ENCODE measurements at regions not wholly inside any gene's neighbourhood (a gene's known extent, or its start where the extent isn't known, plus 50 kb on each side); places are given as distances from the start of the nearest gene placed in this dataset.
"Not testable (repeated sequence)": the region's sequence is repeated elsewhere in the genome, so short reads cannot be mapped to it uniquely, and the experiment has no call there.

DNA sequence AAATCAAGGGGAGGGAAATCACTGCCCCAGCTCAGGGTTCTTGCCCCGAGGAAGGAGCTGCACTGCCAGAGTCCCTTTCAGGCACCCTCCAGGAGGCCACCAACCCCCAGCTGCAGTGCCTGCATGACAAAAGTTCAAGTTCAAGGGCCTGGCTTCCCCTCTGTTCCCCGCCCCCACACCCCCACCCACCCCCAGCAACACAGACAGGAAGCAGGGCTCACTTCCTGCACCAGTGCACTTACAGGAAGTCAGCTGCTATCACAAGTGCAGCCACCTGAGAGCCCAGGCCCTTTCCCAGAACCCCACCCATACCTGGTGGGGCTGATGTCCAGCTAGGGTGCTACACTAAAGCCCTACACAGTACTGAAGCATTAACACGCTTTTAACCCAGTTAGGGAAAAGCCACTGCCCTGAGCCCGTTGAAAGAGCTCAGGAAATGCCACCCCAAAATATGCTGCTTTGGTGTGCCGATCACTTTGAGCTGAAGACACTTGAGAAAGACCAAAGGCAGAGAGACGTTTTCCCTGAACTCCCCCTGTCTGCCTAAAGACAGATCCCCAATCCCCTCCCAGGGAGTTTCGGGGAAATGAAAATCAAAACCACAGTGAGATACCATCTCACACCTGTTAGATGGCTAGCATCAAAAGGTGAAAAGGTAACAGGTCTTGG is 109.9 kb upstream of the CAB39 start:
- no peak overlapping the region for H3K4me3 ChIP-seq (replicated peaks in 1 of 2; ENCODE audit: low read depth in 2 of 2, low read length in 2 of 2)
- DNase-seq (ENCODE audit: low read depth in 2 of 2): no peak
- TF ChIP-seq, protein P1, sequence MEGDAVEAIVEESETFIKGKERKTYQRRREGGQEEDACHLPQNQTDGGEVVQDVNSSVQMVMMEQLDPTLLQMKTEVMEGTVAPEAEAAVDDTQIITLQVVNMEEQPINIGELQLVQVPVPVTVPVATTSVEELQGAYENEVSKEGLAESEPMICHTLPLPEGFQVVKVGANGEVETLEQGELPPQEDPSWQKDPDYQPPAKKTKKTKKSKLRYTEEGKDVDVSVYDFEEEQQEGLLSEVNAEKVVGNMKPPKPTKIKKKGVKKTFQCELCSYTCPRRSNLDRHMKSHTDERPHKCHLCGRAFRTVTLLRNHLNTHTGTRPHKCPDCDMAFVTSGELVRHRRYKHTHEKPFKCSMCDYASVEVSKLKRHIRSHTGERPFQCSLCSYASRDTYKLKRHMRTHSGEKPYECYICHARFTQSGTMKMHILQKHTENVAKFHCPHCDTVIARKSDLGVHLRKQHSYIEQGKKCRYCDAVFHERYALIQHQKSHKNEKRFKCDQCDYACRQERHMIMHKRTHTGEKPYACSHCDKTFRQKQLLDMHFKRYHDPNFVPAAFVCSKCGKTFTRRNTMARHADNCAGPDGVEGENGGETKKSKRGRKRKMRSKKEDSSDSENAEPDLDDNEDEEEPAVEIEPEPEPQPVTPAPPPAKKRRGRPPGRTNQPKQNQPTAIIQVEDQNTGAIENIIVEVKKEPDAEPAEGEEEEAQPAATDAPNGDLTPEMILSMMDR (IDR thresholded peaks at IDR 0.05; ENCODE audit: low read depth, low read length): no peak

DNA sequence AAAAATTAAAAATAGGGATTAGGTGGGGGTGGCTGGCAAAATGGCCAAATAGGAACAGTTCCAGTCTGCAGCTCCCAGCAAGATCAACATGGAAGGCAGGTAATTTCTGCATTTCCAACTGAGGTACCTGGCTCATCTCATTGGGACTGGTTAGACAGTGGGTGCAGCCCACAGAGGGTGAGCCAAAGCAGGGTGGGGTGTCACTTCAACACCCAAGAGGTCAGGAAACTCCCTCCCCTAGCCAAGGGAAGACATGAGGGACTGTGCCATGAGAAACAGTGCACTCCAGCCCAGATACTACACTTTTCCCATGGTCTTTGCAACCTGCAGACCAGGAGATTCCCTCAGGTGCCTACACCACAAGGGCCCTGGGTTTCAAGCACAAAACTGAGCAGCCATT is 109.3 kb upstream of the CAB39 start:
- not testable (repeated sequence) for DNase-seq (ENCODE audit: low read depth in 2 of 2); H3K4me3 ChIP-seq (replicated peaks in 1 of 2; ENCODE audit: low read depth in 2 of 2, low read length in 2 of 2)

DNA sequence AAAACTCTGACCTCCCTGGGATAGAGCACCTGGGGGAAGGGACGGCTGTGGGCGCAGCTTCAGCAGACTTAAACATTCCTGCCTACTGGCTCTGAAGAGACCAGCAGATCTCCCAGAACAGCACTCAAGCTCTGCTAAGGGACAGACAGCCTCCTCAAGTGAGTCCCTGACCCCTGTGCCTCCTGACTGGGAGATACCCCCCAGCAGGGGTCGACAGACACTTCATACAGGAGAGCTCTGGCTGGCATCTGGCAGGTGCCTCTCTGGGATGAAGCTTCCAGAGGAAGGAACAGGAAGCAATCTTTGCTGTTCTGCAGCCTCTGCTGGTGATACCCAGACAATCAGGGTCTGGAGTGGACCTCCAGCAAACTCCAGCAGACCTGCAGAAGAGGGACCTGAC is 108.5 kb upstream of the CAB39 start:
- not testable (repeated sequence) for H3K4me3 ChIP-seq (replicated peaks in 1 of 2; ENCODE audit: low read depth in 2 of 2, low read length in 2 of 2); DNase-seq (ENCODE audit: low read depth in 2 of 2)

DNA sequence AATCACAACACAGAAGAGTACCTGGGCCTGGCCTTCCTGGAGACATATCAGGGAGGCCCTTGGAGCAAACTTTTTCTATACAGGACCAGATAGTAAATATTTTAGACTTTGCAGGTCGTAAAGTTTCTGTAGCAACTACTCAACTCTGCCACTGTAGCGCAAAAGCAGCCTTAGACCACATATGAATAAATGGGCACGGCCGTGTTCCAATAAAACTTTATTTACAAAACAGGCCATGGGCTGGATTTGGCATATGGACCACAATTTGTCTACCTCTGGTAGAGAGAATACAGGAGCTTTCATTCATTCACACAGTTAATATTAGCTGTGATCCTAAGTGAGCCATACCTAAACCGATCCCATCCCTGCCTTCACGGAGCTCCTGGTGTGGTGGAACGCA is 98.6 kb upstream of the CAB39 start:
- DNase-seq (ENCODE audit: low read depth in 2 of 2): no peak
- no peak overlapping the region for H3K4me3 ChIP-seq (replicated peaks in 1 of 2; ENCODE audit: low read depth in 2 of 2, low read length in 2 of 2)
- TF ChIP-seq, protein P1 (IDR thresholded peaks at IDR 0.05; ENCODE audit: low read depth, low read length): no peak

DNA sequence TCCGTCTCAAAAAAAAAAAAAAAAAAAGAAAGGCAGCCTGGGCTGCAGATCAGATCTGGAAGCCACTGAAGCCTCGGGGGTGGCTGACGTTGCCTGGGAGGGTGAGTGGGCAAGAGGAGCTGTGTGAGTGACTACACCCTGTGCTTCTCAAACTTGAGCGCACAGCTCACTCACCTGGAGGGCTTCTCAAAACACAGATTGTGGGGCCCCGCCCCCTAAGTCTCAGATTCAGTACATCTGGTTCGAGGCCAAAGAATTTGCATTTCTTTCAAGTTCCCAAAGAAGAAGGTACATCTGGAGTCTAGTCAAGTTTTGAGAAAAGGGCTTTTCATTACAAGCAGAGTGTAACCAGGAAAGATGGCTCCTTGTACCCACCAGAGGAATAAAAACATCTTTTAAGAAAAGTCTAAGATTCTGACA is 97.7 kb upstream of the CAB39 start:
- DNase-seq (ENCODE audit: low read depth in 2 of 2): no peak
- no peak overlapping the region for H3K4me3 ChIP-seq (replicated peaks in 1 of 2; ENCODE audit: low read depth in 2 of 2, low read length in 2 of 2)

DNA sequence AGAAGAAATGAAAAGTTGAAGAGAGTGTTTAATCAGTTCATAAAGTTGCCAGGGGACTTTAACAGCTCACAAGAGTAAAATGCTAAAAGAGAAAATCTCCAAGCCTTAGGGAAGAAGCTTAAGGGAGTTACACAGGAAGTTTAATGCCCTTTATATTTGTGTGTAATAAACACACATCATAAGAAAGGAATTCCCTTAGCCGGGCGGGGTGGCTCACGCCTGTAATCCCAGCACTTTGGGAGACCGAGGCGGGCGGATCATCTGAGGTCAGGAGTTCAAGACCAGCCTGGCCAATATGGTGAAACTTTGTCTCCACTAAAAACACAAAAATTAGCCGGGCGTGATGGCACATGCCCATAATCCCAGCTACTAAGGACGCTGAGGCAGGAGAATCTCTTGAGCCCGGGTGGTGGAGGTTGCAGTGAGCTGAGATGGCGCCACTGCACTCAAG is 95.4 kb upstream of the CAB39 start:
- DNase-seq (ENCODE audit: low read depth in 2 of 2): peak; percentile 77 to 90

More for the DNA sequence above, 97.7 kb upstream of the CAB39 start:
- TF ChIP-seq, protein P1 (IDR thresholded peaks at IDR 0.05; ENCODE audit: low read depth, low read length): no peak

DNA sequence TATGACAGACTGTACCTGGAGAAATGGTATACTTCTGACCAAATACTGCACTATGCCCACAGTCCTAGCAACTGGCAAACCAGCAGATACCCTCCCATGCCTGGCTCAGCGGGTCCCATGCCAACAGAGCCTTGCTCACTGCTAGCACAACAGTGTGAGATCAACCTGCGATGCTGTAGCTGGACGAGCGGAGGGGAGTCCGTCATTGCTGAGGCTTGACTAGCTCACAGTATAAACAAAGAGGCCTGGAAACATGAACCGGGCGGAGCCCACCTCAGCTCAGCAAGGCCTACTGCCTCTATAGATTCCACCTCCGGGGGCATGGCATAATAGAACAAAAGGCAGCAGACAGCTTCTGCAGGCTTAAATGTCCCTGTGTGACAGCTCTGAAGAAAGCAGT is 93.2 kb upstream of the CAB39 start:
- no peak overlapping the region for H3K4me3 ChIP-seq (replicated peaks in 1 of 2; ENCODE audit: low read depth in 2 of 2, low read length in 2 of 2)

More for the DNA sequence above, 95.4 kb upstream of the CAB39 start:
- not testable (repeated sequence) for H3K4me3 ChIP-seq (replicated peaks in 1 of 2; ENCODE audit: low read depth in 2 of 2, low read length in 2 of 2)

DNA sequence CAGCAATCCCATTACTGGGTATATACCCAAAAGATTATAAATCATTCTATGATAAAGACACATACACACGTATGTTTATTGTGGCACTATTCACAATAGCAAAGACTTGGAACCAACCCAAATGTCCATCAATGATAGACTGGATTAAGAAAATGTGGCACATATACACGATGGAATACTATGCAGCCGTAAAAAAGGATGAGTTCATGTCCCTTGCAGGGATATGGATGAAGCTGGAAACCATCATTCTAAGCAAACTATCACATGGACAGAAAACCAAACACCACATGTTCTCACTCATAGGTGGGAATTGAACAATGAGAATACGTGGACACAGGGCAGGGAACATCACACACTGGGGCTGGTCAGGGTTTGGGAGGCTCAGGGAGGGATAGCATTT is 87.4 kb upstream of the CAB39 start:
- not testable (repeated sequence) for DNase-seq (ENCODE audit: low read depth in 2 of 2); H3K4me3 ChIP-seq (replicated peaks in 1 of 2; ENCODE audit: low read depth in 2 of 2, low read length in 2 of 2)

More for the DNA sequence above, 93.2 kb upstream of the CAB39 start:
- DNase-seq (ENCODE audit: low read depth in 2 of 2): no peak
- TF ChIP-seq, protein P1 (IDR thresholded peaks at IDR 0.05; ENCODE audit: low read depth, low read length): no peak

DNA sequence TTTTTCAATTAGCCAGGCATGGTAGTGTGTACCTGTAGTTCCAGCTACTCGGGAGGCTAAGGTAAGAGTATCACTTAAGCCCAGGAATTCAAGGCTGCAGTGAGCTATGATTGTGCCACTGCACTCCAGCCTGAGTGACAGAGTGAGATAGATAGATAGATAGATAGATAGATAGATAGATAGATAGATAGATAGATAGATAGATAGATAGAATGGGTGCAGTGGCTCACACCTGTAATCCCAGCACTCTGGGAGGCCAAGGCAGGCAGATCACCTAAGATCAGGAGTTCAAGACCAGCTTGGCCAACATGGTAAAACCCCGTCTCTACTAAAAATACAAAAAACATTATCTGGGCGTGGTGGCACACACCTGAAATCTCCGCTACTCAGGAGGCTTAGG is 85.6 kb upstream of the CAB39 start:
- H3K4me3 ChIP-seq (replicated peaks in 1 of 2; ENCODE audit: low read depth in 2 of 2, low read length in 2 of 2); DNase-seq (ENCODE audit: low read depth in 2 of 2): not testable (repeated sequence)
